ENCODE measurements at regions not wholly inside any gene's neighbourhood (a gene's known extent, or its start where the extent isn't known, plus 50 kb on each side); places are given as distances from the start of the nearest gene placed in this dataset.

- no peak for TF ChIP-seq CBX3 (IDR thresholded peaks at IDR 0.05; ENCODE audit: low read depth)
- TF ChIP-seq FOSL1 (IDR thresholded peaks at IDR 0.05; ENCODE audit: low read depth), result no peak
- TF ChIP-seq CTCF (IDR thresholded peaks at IDR 0.05 in 2 of 3, conservative IDR thresholded peaks at IDR 0.05 in 1 of 3; ENCODE audit: borderline replicate concordance in 1 of 3, insufficient read depth in 1 of 3, low read depth in 2 of 3, low read length in 2 of 3), result no peak
- TF ChIP-seq REST (IDR thresholded peaks at IDR 0.05; ENCODE audit: low read depth), result no peak
Measured at GRCh38 chrY:19065119-19065518, 291.6 kb upstream of the HSFY2 start (continued).

GRCh38 chrY:19059733-19060132 is 286.2 kb upstream of the HSFY2 start:
- intact Hi-C loops (cut with micrococcal nuclease), result no loop called here
- H3K79me2 ChIP-seq (ENCODE audit: insufficient read depth, low read length), result no peaks in the 10 kb centered on the region
- no peaks in the 10 kb centered on the region for H3K36me3 ChIP-seq (ENCODE audit: control insufficient read depth in 1 of 2, insufficient read depth in 2 of 2, low read length in 2 of 2)
- POLR2A ChIA-PET, result no interaction called here
- BruUV-seq (replicated peaks), result no TSS peak
- H3K27ac ChIP-seq (ENCODE audit: low read depth, low read length), result no peak overlapping the region
- ATAC-seq (no peak), DNase-seq (ENCODE audit: low read depth, low spot score) (no peak)
- RAD21 ChIA-PET (ENCODE audit: low non-redundant PET in 1 of 2, low total read pairs in 2 of 2, uncharacterized antibody in 2 of 2, unreplicated experiment in 2 of 2), result no interaction called here
- H3K4me3 ChIP-seq (replicated peaks in 1 of 2; ENCODE audit: low read depth in 1 of 2, low read length in 2 of 2), result no peak overlapping the region
- H4K20me1 ChIP-seq (ENCODE audit: insufficient read depth), result no peaks in the 10 kb centered on the region
- H3K27me3 ChIP-seq (ENCODE audit: insufficient read depth, low read length), result no peaks in the 10 kb centered on the region
- H3K4me1 ChIP-seq (ENCODE audit: control insufficient read depth in 1 of 2, insufficient read depth in 2 of 2, low read length in 2 of 2), result no peaks in the 10 kb centered on the region
- no peak overlapping the region for H2AFZ ChIP-seq (ENCODE audit: low read depth, low read length, poor library complexity, severe bottlenecking)
- no peak overlapping the region for H3K4me2 ChIP-seq (ENCODE audit: low read length)
- no peak overlapping the region for H3K9ac ChIP-seq (ENCODE audit: low read length)
- CTCF ChIA-PET, result no interaction called here
- H3K9me3 ChIP-seq (ENCODE audit: control insufficient read depth in 1 of 2, insufficient read depth in 1 of 2, low read depth in 1 of 2, low read length in 2 of 2), result no peaks in the 10 kb centered on the region
- H3K9me2 ChIP-seq (ENCODE audit: insufficient read depth), result no peaks in the 10 kb centered on the region
- TF ChIP-seq ZFX (IDR thresholded peaks at IDR 0.05) (no peak), TCF7L2 (IDR thresholded peaks at IDR 0.05; ENCODE audit: borderline replicate concordance, extremely low read depth, insufficient read depth, insufficient read length) (no peak), JUND (IDR thresholded peaks at IDR 0.05) (no peak), ZBTB33 (IDR thresholded peaks at IDR 0.05; ENCODE audit: extremely low read depth, insufficient replicate concordance, low read length) (no peak), REST (IDR thresholded peaks at IDR 0.05; ENCODE audit: low read depth) (no peak), SIN3A (IDR thresholded peaks at IDR 0.05; ENCODE audit: low read depth) (no peak), RAD21 (IDR thresholded peaks at IDR 0.05; ENCODE audit: low read depth) (no peak), POLR2AphosphoS5 (IDR thresholded peaks at IDR 0.05; ENCODE audit: low read depth, low read length) (no peak), ZNF274 (IDR thresholded peaks at IDR 0.05; ENCODE audit: low read depth, low read length) (no peak), CEBPB (IDR thresholded peaks at IDR 0.05; ENCODE audit: low read depth) (no peak), EZH2phosphoT487 (IDR thresholded peaks at IDR 0.05; ENCODE audit: borderline replicate concordance) (no peak), EZH2 (IDR thresholded peaks at IDR 0.05) (no peak)
